ENCODE measurements at regions not wholly inside any gene's neighbourhood (a gene's known extent, or its start where the extent isn't known, plus 50 kb on each side); places are given as distances from the start of the nearest gene placed in this dataset.

DNA sequence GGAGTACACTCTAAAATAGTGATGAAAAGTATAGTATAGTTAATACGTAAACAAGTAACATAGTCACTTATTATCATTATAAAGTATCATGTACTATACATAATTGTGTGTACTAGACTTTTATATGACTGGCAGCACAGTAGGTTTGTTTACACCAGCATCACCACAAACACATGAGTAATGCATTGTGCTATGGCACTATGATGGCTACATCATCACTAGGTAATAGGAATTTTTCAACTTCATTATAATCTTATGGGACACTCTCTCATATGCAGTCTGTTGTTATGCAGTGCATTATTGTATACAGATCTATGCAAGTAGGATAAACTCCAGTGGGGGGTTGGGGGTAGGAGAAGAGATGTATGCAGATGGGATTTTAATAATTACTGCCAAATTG lies 52.7 kb upstream of the ELL2 start:
- no peak for DNase-seq

GRCh38 chr5:96013254-96013653 lies 51.6 kb upstream of the ELL2 start:
- no peak for DNase-seq

DNA sequence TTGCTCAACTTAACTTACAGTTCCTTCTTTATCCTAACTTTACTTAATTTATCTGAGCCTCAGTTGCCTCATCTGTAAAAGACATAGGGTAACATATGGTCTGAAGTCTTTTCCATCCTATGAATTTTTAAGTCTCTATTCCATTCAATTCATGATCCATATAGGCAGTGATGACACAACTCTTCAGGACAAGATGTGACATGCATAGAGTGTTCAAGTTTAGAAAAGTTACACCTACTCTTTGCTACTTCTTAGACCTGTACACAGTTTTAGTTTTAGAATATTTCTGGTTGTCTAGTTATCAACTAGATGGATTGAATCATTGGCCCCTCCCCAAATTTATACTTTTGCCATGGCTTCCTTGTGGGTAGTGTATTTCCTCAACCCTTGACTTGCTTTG lies 50.7 kb upstream of the ELL2 start:
- no peak for DNase-seq

Data from NCI-H1048 (cell line).